Smooth muscle cell (in vitro differentiated cells): ENCODE measurements at regions not wholly inside any gene's neighbourhood (a gene's known extent, or its start where the extent isn't known, plus 50 kb on each side); places are given as distances from the start of the nearest gene placed in this dataset.

ENCODE experiments used
- DNase-seq: peaks from one replicate; lab custom pipeline; 2025; ENCODE audit not compliant: unreplicated experiment; lab: John Stamatoyannopoulos, UW
- H2AFZ ChIP-seq: fragments of 200-600 bp; sonication (generic); 2 replicates; pipeline ENCODE4 v1.6.0; 2016; ENCODE audit warnings: antibody characterized with exemption, low read depth, mild to moderate bottlenecking
- H3F3A ChIP-seq: fragments of 200-600 bp; sonication (generic); 2 replicates; pipeline ENCODE4 v1.6.0; 2017; ENCODE audit warnings: antibody characterized with exemption, low read depth
- H3K27ac ChIP-seq: fragments of 200-600 bp; sonication (generic); 2 replicates; pipeline ENCODE4 v1.5.1; 2016; ENCODE audit warnings: low read depth, mild to moderate bottlenecking
- H3K27me3 ChIP-seq: fragments of 200-600 bp; sonication (generic); 2 replicates; pipeline ENCODE4 v1.6.1; 2016; ENCODE audit warnings: low read depth, mild to moderate bottlenecking
- H3K36me3 ChIP-seq: fragments of 200-600 bp; sonication (generic); 2 replicates; pipeline ENCODE4 v1.5.1; 2016; ENCODE audit warnings: low read depth
- H3K4me1 ChIP-seq: fragments of 200-600 bp; sonication (generic); 2 replicates; pipeline ENCODE4 v1.5.1; 2016; ENCODE audit warnings: low read depth
- H3K4me2 ChIP-seq: fragments of 200-600 bp; sonication (generic); 2 replicates; pipeline ENCODE4 v1.6.0; 2016; ENCODE audit warnings: mild to moderate bottlenecking
- H3K4me3 ChIP-seq: fragments of 200-600 bp; sonication (generic); 2 replicates; pipeline ENCODE4 v1.5.1; 2016; ENCODE audit warnings: mild to moderate bottlenecking
- H3K79me2 ChIP-seq: fragments of 200-600 bp; sonication (generic); 2 replicates; pipeline ENCODE4 v1.6.0; 2016; ENCODE audit warnings: low read depth, mild to moderate bottlenecking
- H3K9ac ChIP-seq: fragments of 200-600 bp; sonication (generic); 2 replicates; pipeline ENCODE4 v1.6.0; 2016; ENCODE audit warnings: low read depth
- H3K9me3 ChIP-seq: fragments of 200-600 bp; sonication (generic); replicated peaks from 2 replicates; pipeline ENCODE4 v1.5.1; 2016; ENCODE audit warnings: low read depth
- H4K20me1 ChIP-seq: fragments of 200-600 bp; sonication (generic); 2 replicates; pipeline ENCODE4 v1.6.0; 2016; ENCODE audit warnings: low read depth
- WGBS: methylation state at CpG from one replicate; pipeline ENCODE4 v1.1.7; 2016; ENCODE audit warnings: low lambda C conversion rate; 5-methylcytosine and 5-hydroxymethylcytosine counted together
- TF ChIP-seq, protein P1 (sequence below): fragments of 200-600 bp; sonication (generic); IDR thresholded peaks from 2 replicates; pipeline ENCODE4 v1.5.1; 2017; ENCODE audit warnings: borderline replicate concordance, mild to moderate bottlenecking, antibody characterized with exemption; ENCODE audit not compliant: insufficient read depth, poor library complexity, severe bottlenecking

DNA sequence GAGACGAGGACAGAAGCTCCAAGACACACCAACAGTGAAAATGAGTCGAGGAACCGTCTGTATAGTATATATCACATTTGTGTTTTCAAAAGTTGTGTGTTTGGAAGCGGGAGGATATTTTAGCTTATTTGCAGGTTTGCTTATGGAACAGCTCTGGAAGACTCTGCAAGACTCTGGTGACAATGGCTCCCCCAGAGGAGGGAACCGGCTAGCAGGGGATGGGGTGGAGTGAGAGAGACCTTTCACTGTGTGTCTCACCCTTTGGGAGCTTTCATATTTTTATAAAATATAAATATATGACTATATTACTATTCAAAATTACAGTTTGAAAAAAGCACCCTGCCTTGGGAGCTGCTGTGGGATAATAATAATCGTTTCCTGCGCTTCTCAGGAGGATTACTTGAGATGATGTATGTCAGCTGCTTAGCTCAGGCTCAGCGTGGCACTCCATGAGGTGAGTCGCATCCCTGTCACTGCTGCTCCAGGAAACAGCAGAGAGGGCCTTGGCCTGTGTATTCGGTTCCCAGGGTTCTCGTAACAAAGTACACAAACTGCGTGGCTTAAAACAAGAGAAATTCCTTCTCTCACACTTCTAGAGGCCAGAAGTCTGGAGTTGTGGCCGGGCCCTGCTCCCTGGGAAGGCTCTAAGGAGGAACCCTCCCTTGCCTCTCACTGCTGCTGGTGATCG, 183.9 kb downstream of the FAM43A start:
- no peaks in the 10 kb centered on the region for H4K20me1 ChIP-seq
- H3K9me3 ChIP-seq, result no peaks in the 10 kb centered on the region
- no peak overlapping the region for H3K4me2 ChIP-seq
- DNase-seq, result no peak
- H3K36me3 ChIP-seq, result no peaks in the 10 kb centered on the region
- H2AFZ ChIP-seq, result no peak overlapping the region
- H3K79me2 ChIP-seq, result no peaks in the 10 kb centered on the region
- H3K4me3 ChIP-seq, result no peak overlapping the region
- no peaks in the 10 kb centered on the region for H3K27me3 ChIP-seq
- 83% methylated on average over 14 of the region's 14 CpGs for WGBS
- H3K9ac ChIP-seq, result no peak overlapping the region
- no peak overlapping the region for H3K27ac ChIP-seq
- H3K4me1 ChIP-seq, result peaks cover 16% of the 10 kb centered on the region
- TF ChIP-seq, protein P1, sequence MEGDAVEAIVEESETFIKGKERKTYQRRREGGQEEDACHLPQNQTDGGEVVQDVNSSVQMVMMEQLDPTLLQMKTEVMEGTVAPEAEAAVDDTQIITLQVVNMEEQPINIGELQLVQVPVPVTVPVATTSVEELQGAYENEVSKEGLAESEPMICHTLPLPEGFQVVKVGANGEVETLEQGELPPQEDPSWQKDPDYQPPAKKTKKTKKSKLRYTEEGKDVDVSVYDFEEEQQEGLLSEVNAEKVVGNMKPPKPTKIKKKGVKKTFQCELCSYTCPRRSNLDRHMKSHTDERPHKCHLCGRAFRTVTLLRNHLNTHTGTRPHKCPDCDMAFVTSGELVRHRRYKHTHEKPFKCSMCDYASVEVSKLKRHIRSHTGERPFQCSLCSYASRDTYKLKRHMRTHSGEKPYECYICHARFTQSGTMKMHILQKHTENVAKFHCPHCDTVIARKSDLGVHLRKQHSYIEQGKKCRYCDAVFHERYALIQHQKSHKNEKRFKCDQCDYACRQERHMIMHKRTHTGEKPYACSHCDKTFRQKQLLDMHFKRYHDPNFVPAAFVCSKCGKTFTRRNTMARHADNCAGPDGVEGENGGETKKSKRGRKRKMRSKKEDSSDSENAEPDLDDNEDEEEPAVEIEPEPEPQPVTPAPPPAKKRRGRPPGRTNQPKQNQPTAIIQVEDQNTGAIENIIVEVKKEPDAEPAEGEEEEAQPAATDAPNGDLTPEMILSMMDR, result no peak
- peaks cover 19% of the 10 kb centered on the region for H3F3A ChIP-seq

DNA sequence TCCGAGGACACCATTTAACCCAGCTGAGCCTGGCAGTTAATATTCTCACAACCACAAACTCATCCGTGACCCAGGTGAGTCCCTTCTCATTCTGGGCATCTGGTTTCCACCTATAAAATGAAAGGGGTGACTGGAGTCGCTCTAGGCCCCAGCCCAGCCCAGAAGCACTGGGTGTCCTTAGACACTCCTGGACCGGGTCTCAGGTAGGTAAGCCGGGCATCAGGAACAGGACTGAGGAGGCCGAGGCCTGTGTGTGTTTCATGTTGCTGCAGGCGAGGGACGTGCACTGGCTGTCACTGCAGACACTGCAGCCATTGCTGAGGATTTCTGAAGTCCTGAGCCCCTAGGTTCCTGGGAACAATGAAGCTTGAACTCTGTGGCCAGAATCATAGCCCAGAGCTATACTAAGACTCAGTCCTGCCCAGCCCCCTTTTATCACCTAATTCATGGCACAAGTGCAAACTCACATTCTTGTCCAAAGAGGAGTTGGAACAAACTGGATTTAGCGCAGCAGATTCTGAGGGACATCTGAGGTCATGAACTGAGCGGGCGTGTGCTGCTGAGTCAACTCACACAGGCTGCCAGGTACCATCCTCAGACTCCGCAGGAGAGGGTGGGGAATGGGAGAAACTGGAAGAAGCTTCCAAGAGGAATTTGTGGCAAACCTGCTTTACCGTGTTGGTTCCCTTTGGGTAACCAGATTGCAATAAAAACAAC, 184.9 kb downstream of the FAM43A start:
- peaks cover 19% of the 10 kb centered on the region for H3F3A ChIP-seq
- no peaks in the 10 kb centered on the region for H3K9me3 ChIP-seq
- H4K20me1 ChIP-seq, result no peaks in the 10 kb centered on the region
- TF ChIP-seq, protein P1, result no peak
- H3K27me3 ChIP-seq, result no peaks in the 10 kb centered on the region
- 74% methylated on average over 13 of the region's 13 CpGs for WGBS
- H3K9ac ChIP-seq, result no peak overlapping the region
- no peaks in the 10 kb centered on the region for H3K79me2 ChIP-seq
- H2AFZ ChIP-seq, result no peak overlapping the region
- H3K4me1 ChIP-seq, result peaks cover 16% of the 10 kb centered on the region
- DNase-seq, result no peak
- no peak overlapping the region for H3K4me2 ChIP-seq
- no peaks in the 10 kb centered on the region for H3K36me3 ChIP-seq
- H3K27ac ChIP-seq, result peak overlapping the region; percentile 79
- no peak overlapping the region for H3K4me3 ChIP-seq

DNA sequence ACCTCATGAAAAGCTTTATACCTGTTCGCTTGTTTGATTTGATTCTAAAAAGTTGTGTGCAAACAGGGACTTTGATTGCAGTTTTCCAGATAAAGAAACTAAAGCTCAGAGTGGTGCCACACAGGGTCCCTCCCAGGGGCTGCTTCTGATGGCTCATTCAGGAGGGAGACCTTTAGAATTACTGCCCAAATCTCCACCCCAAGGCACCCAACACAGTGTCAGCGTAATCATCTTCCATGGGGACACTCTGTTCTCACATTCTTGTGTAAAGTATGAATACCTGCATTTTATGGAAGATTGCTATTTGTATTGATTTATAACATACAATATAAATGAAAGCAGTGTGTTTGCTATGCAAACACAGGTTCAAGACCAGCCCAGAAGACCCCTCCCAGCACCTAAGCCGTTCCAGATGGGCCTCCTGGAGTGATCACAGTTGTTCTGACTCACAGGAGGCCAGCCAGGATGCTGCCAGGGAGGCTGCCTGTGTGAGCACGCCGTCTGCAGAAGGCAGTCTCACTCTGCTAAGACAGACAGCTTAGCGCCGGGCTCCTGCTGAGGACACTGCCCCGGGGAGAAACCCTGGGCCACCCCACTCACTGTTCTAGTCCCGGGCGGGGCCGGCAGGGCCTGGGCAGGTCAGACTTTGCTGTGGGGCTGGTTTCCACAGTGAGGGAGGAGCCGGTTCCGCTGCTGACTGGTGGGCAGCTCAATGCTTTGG, 185.6 kb downstream of the FAM43A start:
- H3K36me3 ChIP-seq, result no peaks in the 10 kb centered on the region
- no peaks in the 10 kb centered on the region for H3K79me2 ChIP-seq
- H3F3A ChIP-seq, result peaks cover 19% of the 10 kb centered on the region
- no peaks in the 10 kb centered on the region for H3K9me3 ChIP-seq
- no peaks in the 10 kb centered on the region for H4K20me1 ChIP-seq
- H3K27me3 ChIP-seq, result no peaks in the 10 kb centered on the region
- no peak overlapping the region for H3K4me3 ChIP-seq
- peak overlapping the region; percentile 63 for H3K4me2 ChIP-seq
- peak; percentile 39 for DNase-seq
- peak overlapping the region; percentile 79 for H3K27ac ChIP-seq
- H2AFZ ChIP-seq, result no peak overlapping the region
- WGBS, result 13% methylated on average over 13 of the region's 13 CpGs
- TF ChIP-seq, protein P1, result no peak
- H3K9ac ChIP-seq, result peak overlapping the region; percentile 4
- H3K4me1 ChIP-seq, result peaks cover 16% of the 10 kb centered on the region
